PFSK-1 (cell line): ENCODE measurements at regions not wholly inside any gene's neighbourhood (a gene's known extent, or its start where the extent isn't known, plus 50 kb on each side); places are given as distances from the start of the nearest gene placed in this dataset.

Experiments
- FOXP2 ChIP-seq: optimal IDR thresholded peaks from 2 replicates; pipeline ENCODE3; 2011; ENCODE audit warnings: borderline replicate concordance, control low read depth, inconsistent platforms; ENCODE audit not compliant: insufficient read depth; ENCODE audit errors: extremely low read length, extremely low read depth
- POLR2AphosphoS5 ChIP-seq: IDR thresholded peaks from 2 replicates; pipeline ENCODE4 v1.6.1; 2012; ENCODE audit warnings: low read depth, mild to moderate bottlenecking, control low read depth, low read length, moderate library complexity
- SIN3A ChIP-seq: IDR thresholded peaks from 2 replicates; pipeline ENCODE4 v1.6.1; 2012; ENCODE audit warnings: mild to moderate bottlenecking, low read length, moderate library complexity, borderline replicate concordance; ENCODE audit not compliant: insufficient read depth
- TAF1 ChIP-seq: IDR thresholded peaks from 2 replicates; pipeline ENCODE4 v1.6.1; 2012; ENCODE audit warnings: low read length, control low read depth, borderline replicate concordance; ENCODE audit not compliant: insufficient read depth
- TF ChIP-seq, protein P1 (sequence below), 2 experiments: IDR thresholded peaks; 2 replicates each; pipeline versions ENCODE4 v1.6.1 to v1.8.0; 2011 to 2012; ENCODE audit warnings: low read depth in 2 of 2, low read length in 2 of 2, control low read depth in 1 of 2, inconsistent platforms in 1 of 2, mild to moderate bottlenecking in 1 of 2, moderate library complexity in 1 of 2; ENCODE audit not compliant: insufficient read depth in 1 of 2

DNA sequence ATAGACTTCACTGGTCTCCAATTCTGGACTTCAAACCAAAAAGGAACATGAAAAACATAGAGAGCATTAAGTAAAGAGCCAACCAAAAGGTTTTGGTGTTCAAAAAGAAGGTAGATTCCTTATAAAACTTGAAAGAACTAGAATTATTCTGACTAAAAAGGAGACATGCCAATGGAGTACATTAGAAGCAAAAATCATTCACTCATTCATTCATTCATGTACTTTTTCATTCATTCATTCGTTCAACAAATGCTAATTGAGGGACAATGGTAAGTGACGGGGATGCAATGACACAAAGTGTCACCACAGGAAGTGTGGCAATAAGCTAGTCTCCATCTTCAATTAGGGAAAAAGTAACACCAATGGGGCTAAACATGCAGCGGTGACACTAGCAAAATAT lies 181.0 kb upstream of the ATP11B start:
- TF ChIP-seq, protein P1, sequence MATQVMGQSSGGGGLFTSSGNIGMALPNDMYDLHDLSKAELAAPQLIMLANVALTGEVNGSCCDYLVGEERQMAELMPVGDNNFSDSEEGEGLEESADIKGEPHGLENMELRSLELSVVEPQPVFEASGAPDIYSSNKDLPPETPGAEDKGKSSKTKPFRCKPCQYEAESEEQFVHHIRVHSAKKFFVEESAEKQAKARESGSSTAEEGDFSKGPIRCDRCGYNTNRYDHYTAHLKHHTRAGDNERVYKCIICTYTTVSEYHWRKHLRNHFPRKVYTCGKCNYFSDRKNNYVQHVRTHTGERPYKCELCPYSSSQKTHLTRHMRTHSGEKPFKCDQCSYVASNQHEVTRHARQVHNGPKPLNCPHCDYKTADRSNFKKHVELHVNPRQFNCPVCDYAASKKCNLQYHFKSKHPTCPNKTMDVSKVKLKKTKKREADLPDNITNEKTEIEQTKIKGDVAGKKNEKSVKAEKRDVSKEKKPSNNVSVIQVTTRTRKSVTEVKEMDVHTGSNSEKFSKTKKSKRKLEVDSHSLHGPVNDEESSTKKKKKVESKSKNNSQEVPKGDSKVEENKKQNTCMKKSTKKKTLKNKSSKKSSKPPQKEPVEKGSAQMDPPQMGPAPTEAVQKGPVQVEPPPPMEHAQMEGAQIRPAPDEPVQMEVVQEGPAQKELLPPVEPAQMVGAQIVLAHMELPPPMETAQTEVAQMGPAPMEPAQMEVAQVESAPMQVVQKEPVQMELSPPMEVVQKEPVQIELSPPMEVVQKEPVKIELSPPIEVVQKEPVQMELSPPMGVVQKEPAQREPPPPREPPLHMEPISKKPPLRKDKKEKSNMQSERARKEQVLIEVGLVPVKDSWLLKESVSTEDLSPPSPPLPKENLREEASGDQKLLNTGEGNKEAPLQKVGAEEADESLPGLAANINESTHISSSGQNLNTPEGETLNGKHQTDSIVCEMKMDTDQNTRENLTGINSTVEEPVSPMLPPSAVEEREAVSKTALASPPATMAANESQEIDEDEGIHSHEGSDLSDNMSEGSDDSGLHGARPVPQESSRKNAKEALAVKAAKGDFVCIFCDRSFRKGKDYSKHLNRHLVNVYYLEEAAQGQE (IDR thresholded peaks at IDR 0.05; ENCODE audit: insufficient read depth in 1 of 2, low read depth in 2 of 2, low read length in 2 of 2): no peak
- TF ChIP-seq SIN3A: no peak
- no peak for TF ChIP-seq FOXP2
- no peak for TF ChIP-seq POLR2AphosphoS5
- no peak for TF ChIP-seq TAF1

DNA sequence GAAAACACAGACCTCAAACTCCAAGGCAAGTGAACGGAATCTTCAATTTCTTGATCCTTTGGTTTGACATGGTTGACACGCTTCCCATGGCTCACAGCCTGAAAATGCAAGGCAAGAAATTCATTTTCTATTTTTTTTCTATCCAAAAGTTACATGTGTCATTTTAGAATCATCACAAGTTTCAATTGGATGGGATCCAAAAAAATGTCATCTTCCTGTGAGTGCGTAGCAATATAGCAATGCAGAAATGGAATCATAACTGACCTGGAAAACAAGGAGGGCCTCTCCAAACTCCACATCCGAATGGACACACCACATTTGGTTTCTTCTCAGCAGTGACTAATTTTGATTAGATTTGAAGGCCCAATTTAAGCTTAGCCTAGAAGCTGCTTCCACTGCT lies 175.8 kb upstream of the ATP11B start:
- TF ChIP-seq SIN3A (no peak), POLR2AphosphoS5 (no peak), FOXP2 (no peak), TAF1 (no peak)
- TF ChIP-seq, protein P1 (IDR thresholded peaks at IDR 0.05; ENCODE audit: insufficient read depth in 1 of 2, low read depth in 2 of 2, low read length in 2 of 2): no peak

DNA sequence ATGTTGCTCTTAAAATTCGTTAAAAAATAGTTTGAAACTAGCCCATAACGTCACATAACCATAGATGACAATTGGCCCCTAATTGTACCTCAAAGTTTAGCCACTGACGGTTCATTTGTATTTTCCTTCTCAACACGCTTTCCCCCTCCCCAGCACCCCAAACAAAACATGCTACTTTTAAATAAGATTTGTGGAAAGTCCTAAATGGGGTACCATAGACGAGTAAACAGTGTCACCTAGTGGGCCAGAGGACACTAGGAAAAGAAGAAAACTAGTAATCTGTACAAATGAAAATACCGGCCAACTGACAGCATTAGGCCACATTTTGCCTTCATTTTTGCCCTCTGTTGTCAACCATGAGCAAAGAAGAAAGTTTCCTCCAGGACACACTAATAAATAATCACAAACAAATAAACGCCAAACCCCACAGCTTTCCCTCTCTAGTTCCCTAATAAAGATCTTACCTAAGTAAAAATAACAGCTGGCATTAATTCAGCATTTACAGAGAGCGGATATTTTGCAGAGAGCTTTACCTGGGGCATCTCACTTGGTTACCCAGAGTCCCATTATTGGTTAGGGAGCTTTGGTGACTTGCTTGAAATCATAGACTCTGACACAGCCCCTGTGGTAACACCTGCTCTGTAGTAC lies 175.1 kb upstream of the ATP11B start:
- TF ChIP-seq TAF1 (no peak), FOXP2 (no peak), SIN3A (no peak), POLR2AphosphoS5 (no peak)
- TF ChIP-seq, protein P1 (IDR thresholded peaks at IDR 0.05; ENCODE audit: insufficient read depth in 1 of 2, low read depth in 2 of 2, low read length in 2 of 2): no peak

DNA sequence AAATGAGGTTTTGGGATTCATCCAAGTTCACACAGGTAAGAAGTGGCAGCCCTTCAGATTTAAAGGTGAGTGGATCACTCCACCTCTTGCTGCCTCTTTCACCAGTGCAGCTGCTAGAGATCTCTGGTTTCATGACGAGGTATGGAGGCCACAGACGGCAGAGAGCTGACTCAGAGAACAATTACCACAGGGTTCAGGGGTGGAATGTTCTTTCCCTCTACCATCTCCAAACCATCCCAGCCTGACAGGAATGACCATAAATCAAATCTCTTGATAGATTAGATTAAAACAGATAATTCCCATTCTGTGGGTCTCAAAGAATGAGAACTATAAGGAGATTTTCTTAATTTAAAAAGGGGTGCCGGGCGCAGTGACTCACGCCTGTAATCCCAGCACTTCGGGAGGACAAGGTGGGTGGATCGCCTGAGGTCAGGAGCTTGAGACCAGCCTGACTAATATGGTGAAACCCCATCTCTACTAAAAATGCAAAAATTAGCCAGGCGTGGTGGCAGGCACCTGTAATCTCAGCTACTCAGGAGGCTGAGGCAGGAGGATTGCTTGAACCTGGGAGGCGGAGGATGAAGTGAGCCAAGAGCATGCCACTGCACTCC lies 174.2 kb upstream of the ATP11B start:
- no peak for TF ChIP-seq TAF1
- TF ChIP-seq, protein P1 (IDR thresholded peaks at IDR 0.05; ENCODE audit: insufficient read depth in 1 of 2, low read depth in 2 of 2, low read length in 2 of 2): no peak
- TF ChIP-seq SIN3A: no peak
- TF ChIP-seq POLR2AphosphoS5: no peak
- no peak for TF ChIP-seq FOXP2
